Esophagus squamous epithelium (tissue), 4 donors: ENCODE measurements at regions not wholly inside any gene's neighbourhood (a gene's known extent, or its start where the extent isn't known, plus 50 kb on each side); places are given as distances from the start of the nearest gene placed in this dataset.

Source experiments
- POLR2A ChIP-seq, 4 donors: fragments of 450-650 bp; IDR thresholded peaks; one replicate each; pipeline ENCODE4 v1.6.1; 2017; ENCODE audit warnings: antibody characterized with exemption in 4 of 4, mild to moderate bottlenecking in 4 of 4, moderate library complexity in 3 of 4
- TF ChIP-seq, protein P1 (sequence below), 6 experiments: fragments of 450-650 bp in 4 of 6; fragments of 200-600 bp in 2 of 6; sonication (generic) in 2 of 6; IDR thresholded peaks; one replicate each; pipeline ENCODE4 v1.5.1; 2016 to 2019; ENCODE audit warnings: antibody characterized with exemption in 6 of 6, mild to moderate bottlenecking in 4 of 6, moderate library complexity in 4 of 6

DNA sequence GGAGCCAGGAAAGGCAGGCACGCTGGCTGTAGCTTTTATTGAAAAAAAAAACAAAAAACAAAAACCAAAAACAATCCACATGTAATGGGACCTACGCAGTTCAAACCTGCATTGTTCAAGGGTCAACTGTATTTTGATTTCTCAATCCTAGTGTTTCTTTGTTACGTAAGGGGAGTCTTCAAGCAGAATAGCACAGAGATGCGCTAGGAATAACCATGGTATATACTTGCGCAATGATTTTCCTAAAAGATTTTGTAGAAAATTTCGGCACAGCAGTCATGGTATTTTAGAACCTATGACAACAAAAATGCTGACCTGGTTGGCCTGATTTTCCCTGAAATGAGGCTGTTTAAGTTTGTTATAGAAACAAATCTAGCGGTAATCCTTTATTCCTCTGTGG is 1110.5 kb upstream of the WWC1 start:
- TF ChIP-seq POLR2A (IDR thresholded peaks at IDR 0.05), result no peak
- TF ChIP-seq, protein P1, sequence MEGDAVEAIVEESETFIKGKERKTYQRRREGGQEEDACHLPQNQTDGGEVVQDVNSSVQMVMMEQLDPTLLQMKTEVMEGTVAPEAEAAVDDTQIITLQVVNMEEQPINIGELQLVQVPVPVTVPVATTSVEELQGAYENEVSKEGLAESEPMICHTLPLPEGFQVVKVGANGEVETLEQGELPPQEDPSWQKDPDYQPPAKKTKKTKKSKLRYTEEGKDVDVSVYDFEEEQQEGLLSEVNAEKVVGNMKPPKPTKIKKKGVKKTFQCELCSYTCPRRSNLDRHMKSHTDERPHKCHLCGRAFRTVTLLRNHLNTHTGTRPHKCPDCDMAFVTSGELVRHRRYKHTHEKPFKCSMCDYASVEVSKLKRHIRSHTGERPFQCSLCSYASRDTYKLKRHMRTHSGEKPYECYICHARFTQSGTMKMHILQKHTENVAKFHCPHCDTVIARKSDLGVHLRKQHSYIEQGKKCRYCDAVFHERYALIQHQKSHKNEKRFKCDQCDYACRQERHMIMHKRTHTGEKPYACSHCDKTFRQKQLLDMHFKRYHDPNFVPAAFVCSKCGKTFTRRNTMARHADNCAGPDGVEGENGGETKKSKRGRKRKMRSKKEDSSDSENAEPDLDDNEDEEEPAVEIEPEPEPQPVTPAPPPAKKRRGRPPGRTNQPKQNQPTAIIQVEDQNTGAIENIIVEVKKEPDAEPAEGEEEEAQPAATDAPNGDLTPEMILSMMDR (IDR thresholded peaks at IDR 0.05), result no peak
